ENCODE measurements at regions not wholly inside any gene's neighbourhood (a gene's known extent, or its start where the extent isn't known, plus 50 kb on each side); places are given as distances from the start of the nearest gene placed in this dataset.

- in situ Hi-C loops (cut with HindIII; ENCODE audit: low sequenced_read_pairs): no loop called here
Observed at GRCh38 chr2:114063346-114063745, 173.5 kb downstream of the ACTR3 start.

- in situ Hi-C loops (cut with HindIII; ENCODE audit: low sequenced_read_pairs): no loop called here
Observed at GRCh38 chr2:114065731-114066130, 175.8 kb downstream of the ACTR3 start.

- in situ Hi-C loops (cut with HindIII; ENCODE audit: low sequenced_read_pairs): no loop called here
Observed at GRCh38 chr2:114066186-114066747, 176.4 kb downstream of the ACTR3 start.

GRCh38 chr2:114068438-114068837 is 178.5 kb downstream of the ACTR3 start:
- in situ Hi-C loops (cut with HindIII; ENCODE audit: low sequenced_read_pairs): no loop called here

- in situ Hi-C loops (cut with HindIII; ENCODE audit: low sequenced_read_pairs): no loop called here
Observed at GRCh38 chr2:114076961-114077360, 187.1 kb downstream of the ACTR3 start.

- in situ Hi-C loops (cut with HindIII; ENCODE audit: low sequenced_read_pairs): no loop called here
Observed at GRCh38 chr2:114079366-114080004, 189.6 kb downstream of the ACTR3 start.

- in situ Hi-C loops (cut with HindIII; ENCODE audit: low sequenced_read_pairs): no loop called here
Observed at GRCh38 chr2:114082731-114083433, 193.0 kb downstream of the ACTR3 start.

GRCh38 chr2:114083717-114084387 is 194.0 kb downstream of the ACTR3 start:
- in situ Hi-C loops (cut with HindIII; ENCODE audit: low sequenced_read_pairs): no loop called here

GRCh38 chr2:114085238-114085637 is 195.3 kb downstream of the ACTR3 start:
- in situ Hi-C loops (cut with HindIII; ENCODE audit: low sequenced_read_pairs): no loop called here

GRCh38 chr2:114085992-114086391 is 196.1 kb downstream of the ACTR3 start:
- in situ Hi-C loops (cut with HindIII; ENCODE audit: low sequenced_read_pairs): no loop called here

- in situ Hi-C loops (cut with HindIII; ENCODE audit: low sequenced_read_pairs): no loop called here
Observed at GRCh38 chr2:114089636-114090319, 199.9 kb downstream of the ACTR3 start.

- in situ Hi-C loops (cut with HindIII; ENCODE audit: low sequenced_read_pairs): no loop called here
Observed at GRCh38 chr2:114091010-114091409, 201.1 kb downstream of the ACTR3 start.

- in situ Hi-C loops (cut with HindIII; ENCODE audit: low sequenced_read_pairs): no loop called here
Observed at GRCh38 chr2:114108249-114108648, 218.4 kb downstream of the ACTR3 start.

- in situ Hi-C loops (cut with HindIII; ENCODE audit: low sequenced_read_pairs): no loop called here
Observed at GRCh38 chr2:114108824-114109416, 219.0 kb downstream of the ACTR3 start.

- in situ Hi-C loops (cut with HindIII; ENCODE audit: low sequenced_read_pairs): no loop called here
Observed at GRCh38 chr2:114111329-114111728, 221.4 kb downstream of the ACTR3 start.

GRCh38 chr2:114113518-114113917 is 223.6 kb downstream of the ACTR3 start:
- in situ Hi-C loops (cut with HindIII; ENCODE audit: low sequenced_read_pairs): no loop called here

GRCh38 chr2:114118088-114118487 is 228.2 kb downstream of the ACTR3 start:
- in situ Hi-C loops (cut with HindIII; ENCODE audit: low sequenced_read_pairs): no loop called here

GRCh38 chr2:114119862-114120261 is 230.0 kb downstream of the ACTR3 start:
- in situ Hi-C loops (cut with HindIII; ENCODE audit: low sequenced_read_pairs): no loop called here

- in situ Hi-C loops (cut with HindIII; ENCODE audit: low sequenced_read_pairs): no loop called here
Observed at GRCh38 chr2:114122930-114123329, 233.0 kb downstream of the ACTR3 start.

- in situ Hi-C loops (cut with HindIII; ENCODE audit: low sequenced_read_pairs): no loop called here
Observed at GRCh38 chr2:114123925-114124324, 234.0 kb downstream of the ACTR3 start.

GRCh38 chr2:114127372-114127771 is 237.5 kb downstream of the ACTR3 start:
- in situ Hi-C loops (cut with HindIII; ENCODE audit: low sequenced_read_pairs): no loop called here

Measured in DLD1 (cell line).